ENCODE measurements at regions not wholly inside any gene's neighbourhood (a gene's known extent, or its start where the extent isn't known, plus 50 kb on each side); places are given as distances from the start of the nearest gene placed in this dataset.

GRCh38 chr7:95684505-95684904 is 87.8 kb upstream of the DYNC1I1 start:
- Mint-ChIP-seq H3K27me3 (ENCODE audit: low read depth) (peaks cover 7% of the 10 kb centered on the region), H3K9me3 (no peaks in the 10 kb centered on the region), H3K27ac (no peak overlapping the region), H3K36me3 (ENCODE audit: low read depth) (no peaks in the 10 kb centered on the region), H3K4me3 (ENCODE audit: low read depth) (no peak overlapping the region), H3K4me1 (ENCODE audit: low read depth) (peaks cover 2% of the 10 kb centered on the region)
- no peak for DNase-seq (ENCODE audit: low spot score)
- intact Hi-C loops (cut with micrococcal nuclease) = no loop called here

GRCh38 chr7:95684037-95684436 is 87.7 kb upstream of the PDK4 start:
- H3K36me3 Mint-ChIP-seq (ENCODE audit: low read depth) = no peaks in the 10 kb centered on the region
- H3K27ac Mint-ChIP-seq = no peak overlapping the region
- DNase-seq (ENCODE audit: low spot score) = no peak
- H3K4me1 Mint-ChIP-seq (ENCODE audit: low read depth) = peaks cover 2% of the 10 kb centered on the region
- intact Hi-C loops (cut with micrococcal nuclease) = no loop called here
- H3K9me3 Mint-ChIP-seq = no peaks in the 10 kb centered on the region
- peaks cover 7% of the 10 kb centered on the region for H3K27me3 Mint-ChIP-seq (ENCODE audit: low read depth)
- H3K4me3 Mint-ChIP-seq (ENCODE audit: low read depth) = no peak overlapping the region

GRCh38 chr7:95682913-95683312 is 86.6 kb upstream of the PDK4 start:
- no peak for DNase-seq (ENCODE audit: low spot score)
- Mint-ChIP-seq H3K36me3 (ENCODE audit: low read depth) (no peaks in the 10 kb centered on the region), H3K27me3 (ENCODE audit: low read depth) (peaks cover 5% of the 10 kb centered on the region), H3K27ac (no peak overlapping the region), H3K9me3 (no peaks in the 10 kb centered on the region), H3K4me1 (ENCODE audit: low read depth) (peaks cover 2% of the 10 kb centered on the region), H3K4me3 (ENCODE audit: low read depth) (no peak overlapping the region)
- intact Hi-C loops (cut with micrococcal nuclease) = no loop called here

- Mint-ChIP-seq H3K4me1 (ENCODE audit: low read depth) (no peaks in the 10 kb centered on the region), H3K27me3 (ENCODE audit: low read depth) (peaks cover 2% of the 10 kb centered on the region), H3K27ac (no peak overlapping the region), H3K4me3 (ENCODE audit: low read depth) (no peak overlapping the region), H3K36me3 (ENCODE audit: low read depth) (no peaks in the 10 kb centered on the region), H3K9me3 (no peaks in the 10 kb centered on the region)
- intact Hi-C loops (cut with micrococcal nuclease) = no loop called here
- no peak for DNase-seq (ENCODE audit: low spot score)
Measured at GRCh38 chr7:95676691-95677090, 80.4 kb upstream of the PDK4 start.

GRCh38 chr7:95675632-95676031 is 79.3 kb upstream of the PDK4 start:
- Mint-ChIP-seq H3K9me3 (no peaks in the 10 kb centered on the region), H3K4me3 (ENCODE audit: low read depth) (no peak overlapping the region), H3K36me3 (ENCODE audit: low read depth) (no peaks in the 10 kb centered on the region), H3K27ac (no peak overlapping the region), H3K4me1 (ENCODE audit: low read depth) (no peaks in the 10 kb centered on the region), H3K27me3 (ENCODE audit: low read depth) (peaks cover 2% of the 10 kb centered on the region)
- no peak for DNase-seq (ENCODE audit: low spot score)
- intact Hi-C loops (cut with micrococcal nuclease) = no loop called here

GRCh38 chr7:95675016-95675415 is 78.7 kb upstream of the PDK4 start:
- no peaks in the 10 kb centered on the region for H3K9me3 Mint-ChIP-seq
- no peaks in the 10 kb centered on the region for H3K36me3 Mint-ChIP-seq (ENCODE audit: low read depth)
- DNase-seq (ENCODE audit: low spot score) = no peak
- no peaks in the 10 kb centered on the region for H3K4me1 Mint-ChIP-seq (ENCODE audit: low read depth)
- H3K27me3 Mint-ChIP-seq (ENCODE audit: low read depth) = peaks cover 2% of the 10 kb centered on the region
- no peak overlapping the region for H3K27ac Mint-ChIP-seq
- H3K4me3 Mint-ChIP-seq (ENCODE audit: low read depth) = no peak overlapping the region
- intact Hi-C loops (cut with micrococcal nuclease) = no loop called here

- H3K4me3 Mint-ChIP-seq (ENCODE audit: low read depth) = no peak overlapping the region
- H3K27me3 Mint-ChIP-seq (ENCODE audit: low read depth) = peaks cover 2% of the 10 kb centered on the region
- intact Hi-C loops (cut with micrococcal nuclease) = no loop called here
- H3K27ac Mint-ChIP-seq = no peak overlapping the region
- DNase-seq (ENCODE audit: low spot score) = no peak
- H3K36me3 Mint-ChIP-seq (ENCODE audit: low read depth) = no peaks in the 10 kb centered on the region
- no peaks in the 10 kb centered on the region for H3K4me1 Mint-ChIP-seq (ENCODE audit: low read depth)
- no peaks in the 10 kb centered on the region for H3K9me3 Mint-ChIP-seq
Measured at GRCh38 chr7:95674101-95674500, 77.8 kb upstream of the PDK4 start.

- no peak overlapping the region for H3K27ac Mint-ChIP-seq
- intact Hi-C loops (cut with micrococcal nuclease) = no loop called here
- peaks cover 2% of the 10 kb centered on the region for H3K27me3 Mint-ChIP-seq (ENCODE audit: low read depth)
- H3K36me3 Mint-ChIP-seq (ENCODE audit: low read depth) = no peaks in the 10 kb centered on the region
- H3K9me3 Mint-ChIP-seq = no peaks in the 10 kb centered on the region
- DNase-seq (ENCODE audit: low spot score) = no peak
- no peak overlapping the region for H3K4me3 Mint-ChIP-seq (ENCODE audit: low read depth)
- H3K4me1 Mint-ChIP-seq (ENCODE audit: low read depth) = no peaks in the 10 kb centered on the region
Measured at GRCh38 chr7:95672434-95672833, 76.1 kb upstream of the PDK4 start.

GRCh38 chr7:95669513-95669912 is 73.2 kb upstream of the PDK4 start:
- no peak overlapping the region for H3K27ac Mint-ChIP-seq
- peaks cover 4% of the 10 kb centered on the region for H3K9me3 Mint-ChIP-seq
- peaks cover 2% of the 10 kb centered on the region for H3K27me3 Mint-ChIP-seq (ENCODE audit: low read depth)
- no peaks in the 10 kb centered on the region for H3K36me3 Mint-ChIP-seq (ENCODE audit: low read depth)
- H3K4me1 Mint-ChIP-seq (ENCODE audit: low read depth) = no peaks in the 10 kb centered on the region
- no peak overlapping the region for H3K4me3 Mint-ChIP-seq (ENCODE audit: low read depth)
- DNase-seq (ENCODE audit: low spot score) = no peak
- intact Hi-C loops (cut with micrococcal nuclease) = no loop called here

- intact Hi-C loops (cut with micrococcal nuclease) = no loop called here
- no peaks in the 10 kb centered on the region for H3K36me3 Mint-ChIP-seq (ENCODE audit: low read depth)
- DNase-seq (ENCODE audit: low spot score) = no peak
- H3K9me3 Mint-ChIP-seq = peaks cover 4% of the 10 kb centered on the region
- H3K27me3 Mint-ChIP-seq (ENCODE audit: low read depth) = peaks cover 2% of the 10 kb centered on the region
- no peak overlapping the region for H3K27ac Mint-ChIP-seq
- H3K4me3 Mint-ChIP-seq (ENCODE audit: low read depth) = no peak overlapping the region
- H3K4me1 Mint-ChIP-seq (ENCODE audit: low read depth) = no peaks in the 10 kb centered on the region
Measured at GRCh38 chr7:95668504-95669018, 72.2 kb upstream of the PDK4 start.

GRCh38 chr7:95662987-95663386 is 66.7 kb upstream of the PDK4 start:
- no peak overlapping the region for H3K4me3 Mint-ChIP-seq (ENCODE audit: low read depth)
- no peak overlapping the region for H3K27ac Mint-ChIP-seq
- H3K36me3 Mint-ChIP-seq (ENCODE audit: low read depth) = no peaks in the 10 kb centered on the region
- peaks cover 12% of the 10 kb centered on the region for H3K9me3 Mint-ChIP-seq
- no peak for DNase-seq (ENCODE audit: low spot score)
- intact Hi-C loops (cut with micrococcal nuclease) = no loop called here
- no peaks in the 10 kb centered on the region for H3K27me3 Mint-ChIP-seq (ENCODE audit: low read depth)
- H3K4me1 Mint-ChIP-seq (ENCODE audit: low read depth) = no peaks in the 10 kb centered on the region

GRCh38 chr7:95660023-95660434 is 63.7 kb upstream of the PDK4 start:
- Mint-ChIP-seq H3K27ac (no peak overlapping the region), H3K4me1 (ENCODE audit: low read depth) (no peaks in the 10 kb centered on the region), H3K27me3 (ENCODE audit: low read depth) (no peaks in the 10 kb centered on the region), H3K36me3 (ENCODE audit: low read depth) (no peaks in the 10 kb centered on the region), H3K4me3 (ENCODE audit: low read depth) (no peak overlapping the region), H3K9me3 (peaks cover 12% of the 10 kb centered on the region)
- intact Hi-C loops (cut with micrococcal nuclease) = no loop called here
- no peak for DNase-seq (ENCODE audit: low spot score)

- no peaks in the 10 kb centered on the region for H3K36me3 Mint-ChIP-seq (ENCODE audit: low read depth)
Measured at GRCh38 chr7:95658676-95659075, 62.4 kb upstream of the PDK4 start.

GRCh38 chr7:95649546-95649945 is 53.2 kb upstream of the PDK4 start:
- intact Hi-C loops (cut with micrococcal nuclease) = no loop called here
- Mint-ChIP-seq H3K9me3 (no peaks in the 10 kb centered on the region), H3K4me3 (ENCODE audit: low read depth) (no peak overlapping the region), H3K27me3 (ENCODE audit: low read depth) (peaks cover 1% of the 10 kb centered on the region), H3K36me3 (ENCODE audit: low read depth) (no peaks in the 10 kb centered on the region), H3K4me1 (ENCODE audit: low read depth) (no peaks in the 10 kb centered on the region), H3K27ac (no peak overlapping the region)
- DNase-seq (ENCODE audit: low spot score) = no peak

More at GRCh38 chr7:95658676-95659075, 62.4 kb upstream of the PDK4 start:
- Mint-ChIP-seq H3K4me1 (ENCODE audit: low read depth) (no peaks in the 10 kb centered on the region), H3K27ac (no peak overlapping the region), H3K27me3 (ENCODE audit: low read depth) (no peaks in the 10 kb centered on the region), H3K9me3 (peaks cover 9% of the 10 kb centered on the region), H3K4me3 (ENCODE audit: low read depth) (no peak overlapping the region)
- intact Hi-C loops (cut with micrococcal nuclease) = no loop called here
- no peak for DNase-seq (ENCODE audit: low spot score)

Data from activated T-helper 2 cell treated with anti-CD3 and anti-CD28 coated beads, Interferon-gamma antibody, Interleukin-2, Interleukin-4, amounts not matched to agents 10 μg/mL and 5 μg/mL and 100 μg/mL, durations not matched to agents 14 hours and 24 hours and 36 hours (primary cell).